ENCODE measurements at regions not wholly inside any gene's neighbourhood (a gene's known extent, or its start where the extent isn't known, plus 50 kb on each side); places are given as distances from the start of the nearest gene placed in this dataset.

DNA sequence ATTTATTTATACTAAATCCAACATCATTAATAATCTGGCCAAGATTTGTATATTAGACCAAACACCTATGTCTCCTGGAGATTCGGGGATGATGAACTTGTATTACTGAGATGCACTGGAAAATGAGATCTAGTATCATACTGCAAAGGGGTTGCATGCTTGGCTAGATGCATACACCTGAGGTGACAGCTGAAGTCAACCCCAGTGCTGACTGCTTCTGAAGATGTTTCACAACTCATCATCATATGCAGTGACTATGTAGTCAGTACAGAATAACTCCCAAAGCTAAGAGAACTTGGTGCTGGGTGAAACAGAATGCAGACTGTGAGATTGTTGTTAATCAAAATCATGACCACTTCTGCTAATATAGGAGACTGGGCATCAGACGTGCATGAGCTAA lies 1114.2 kb downstream of the NSUN3 start:
- Histone ChIP-seq H3K4me3 (ENCODE audit: extremely low read depth in 1 of 4, insufficient read depth in 2 of 4, low read depth in 3 of 4, low read length in 4 of 4) (no peak overlapping the region), H3K9ac (replicated peaks in 1 of 4; ENCODE audit: extremely low read depth in 1 of 4, low read depth in 3 of 4, low read length in 3 of 4) (no peak overlapping the region), H3K18ac (ENCODE audit: extremely low read depth, low read length) (no peak overlapping the region), H3K14ac (ENCODE audit: insufficient read length) (no peak overlapping the region), H3K23ac (ENCODE audit: insufficient read length) (no peak overlapping the region), H3K4me1 (replicated peaks in 1 of 4; ENCODE audit: control insufficient read depth in 3 of 4, insufficient read depth in 4 of 4, low read length in 3 of 4) (no peaks in the 10 kb centered on the region), H2BK15ac (ENCODE audit: low read length) (no peak overlapping the region), H3K56ac (replicated peaks; ENCODE audit: insufficient read length, low read depth, low read length) (no peak overlapping the region), H2BK5ac (ENCODE audit: low read depth, low read length) (no peak overlapping the region), H4K20me1 (replicated peaks in 1 of 2; ENCODE audit: control insufficient read depth in 1 of 2, insufficient read depth in 2 of 2, low read length in 2 of 2) (no peaks in the 10 kb centered on the region), H3K79me2 (ENCODE audit: control insufficient read depth in 1 of 2, insufficient read depth in 2 of 2, low read length in 2 of 2) (no peaks in the 10 kb centered on the region), H3K36me3 (ENCODE audit: control insufficient read depth in 2 of 4, insufficient read depth in 4 of 4, low read length in 3 of 4) (no peaks in the 10 kb centered on the region), H3K4ac (replicated peaks; ENCODE audit: insufficient read length, low read depth, low read length) (no peak overlapping the region), H2BK20ac (ENCODE audit: low read length) (no peak overlapping the region), H3K23me2 (ENCODE audit: low read depth, low read length) (no peaks in the 10 kb centered on the region; the same call in 1 of the 2 replicates), H4K5ac (ENCODE audit: insufficient read length, low read depth, low read length) (no peak overlapping the region), H3K4me2 (ENCODE audit: insufficient read depth in 1 of 2, low read depth in 2 of 2, low read length in 2 of 2) (no peak overlapping the region), H4K91ac (replicated peaks; ENCODE audit: insufficient read length, low read length) (no peak overlapping the region), H4K8ac (ENCODE audit: extremely low read depth, insufficient read depth, low read length) (no peak overlapping the region), H2BK12ac (ENCODE audit: low read depth, low read length) (no peak overlapping the region), H2BK120ac (replicated peaks; ENCODE audit: low read depth, low read length) (no peak overlapping the region), H3K9me3 (ENCODE audit: insufficient read depth in 2 of 2, low read depth in 1 of 2, low read length in 1 of 2) (no peaks in the 10 kb centered on the region), H3K27me3 (replicated peaks in 1 of 4; ENCODE audit: control insufficient read depth in 3 of 4, extremely low read depth in 1 of 4, insufficient read depth in 3 of 4, low read length in 3 of 4) (no peaks in the 10 kb centered on the region), H2AK5ac (ENCODE audit: low read depth, low read length) (no peak overlapping the region), H3K27ac (ENCODE audit: low read depth, low read length) (no peak overlapping the region), H2AFZ (ENCODE audit: low read length) (no peak overlapping the region), H3K79me1 (ENCODE audit: low read depth, low read length) (no peaks in the 10 kb centered on the region)
- WGBS, 2 experiments (ENCODE audit: extremely low coverage in 1 of 2, insufficient coverage in 1 of 2, insufficient read length in 1 of 2, insufficient replicate concordance in 2 of 2, low coverage in 1 of 2, low lambda C conversion rate in 2 of 2, missing lambda C conversion rate in 1 of 2) = 83% methylated on average over 2 of the region's 2 CpGs; no CpG with 5 or more reads in 1 of the 2 experiments
- ChIA-PET CTCF (ENCODE audit: partially characterized antibody) (no interaction called here), POLR2A (ENCODE audit: partially characterized antibody) (no interaction called here)
- DNase-seq (ENCODE audit: low read depth in 1 of 2, low spot score in 2 of 2) = no peak
- FAIRE-seq = no peak
- TF ChIP-seq KDM5A (IDR thresholded peaks at IDR 0.05; ENCODE audit: low read length) (no peak), BRCA1 (IDR thresholded peaks at IDR 0.05; ENCODE audit: low read depth, low read length) (no peak)

All from H1 (cell line).